HEK293 (cell line): ENCODE measurements at regions not wholly inside any gene's neighbourhood (a gene's known extent, or its start where the extent isn't known, plus 50 kb on each side); places are given as distances from the start of the nearest gene placed in this dataset.

Experiments used
- CTCF ChIA-PET: fragments of 350-600 bp; formaldehyde crosslinking; extraction: SDS; loops from one replicate; lab custom pipeline; 2021; ENCODE audit warnings: antibody characterized with exemption; lab: Yijun Ruan, JAX
- POLR2A ChIA-PET: fragments of 300-600 bp; formaldehyde crosslinking; extraction: SDS; loops from one replicate; lab custom pipeline; 2020; ENCODE audit warnings: antibody characterized with exemption, inconsistent platforms; lab: Yijun Ruan, JAX
- H3K27ac ChIP-seq: fragments of 200-500 bp; sonication (Bioruptor generic); 2 replicates; pipeline ENCODE4 v1.5.1; 2014; ENCODE audit warnings: low read depth, low read length, control low read depth, inconsistent platforms; ENCODE audit errors: extremely low read depth
- H3K36me3 ChIP-seq, 2 experiments: fragments of 200-500 bp in 1 of 2; sonication (Bioruptor generic) in 1 of 2; 1 replicate in 1 of 2; 2 replicates in 1 of 2; pipeline ENCODE4 v1.5.1; 2014 to 2017; ENCODE audit warnings: inconsistent platforms in 2 of 2, low read length in 2 of 2; ENCODE audit not compliant: control insufficient read depth in 2 of 2, insufficient read depth in 1 of 2
- H3K4me1 ChIP-seq: fragments of 200-500 bp; sonication (Bioruptor generic); 2 replicates; pipeline ENCODE4 v1.5.1; 2014; ENCODE audit warnings: mild to moderate bottlenecking, low read length, inconsistent platforms; ENCODE audit not compliant: control insufficient read depth, insufficient read depth
- H3K4me3 ChIP-seq: 2 replicates; pipeline ENCODE4 v1.5.1; 2011; ENCODE audit warnings: low read depth, mild to moderate bottlenecking, control low read depth, low read length, moderate library complexity
- H3K9me3 ChIP-seq: fragments of 200-500 bp; sonication (Bioruptor generic); 2 replicates; pipeline ENCODE4 v1.5.1; 2014; ENCODE audit warnings: low read depth, low read length, inconsistent platforms; ENCODE audit not compliant: control insufficient read depth, insufficient read depth
- BCL11B ChIP-seq: fragments of 450-650 bp; formaldehyde crosslinking; IDR thresholded peaks from 2 replicates; pipeline ENCODE4 v1.5.1; 2016; ENCODE audit warnings: low read depth, missing biosample characterization, missing genetic modification characterization
- FEZF1 ChIP-seq: fragments of 450-650 bp; formaldehyde crosslinking; IDR thresholded peaks from 2 replicates; pipeline ENCODE4 v1.5.1; 2016; ENCODE audit warnings: missing biosample characterization, missing genetic modification characterization
- GLI4 ChIP-seq: fragments of 450-650 bp; formaldehyde crosslinking; IDR thresholded peaks from 2 replicates; pipeline ENCODE4 v1.5.1; 2016; ENCODE audit warnings: missing biosample characterization, missing genetic modification characterization
- GLIS2 ChIP-seq: fragments of 450-650 bp; formaldehyde crosslinking; IDR thresholded peaks from 2 replicates; pipeline ENCODE4 v1.5.1; 2016; ENCODE audit warnings: missing biosample characterization, missing genetic modification characterization
- KLF10 ChIP-seq: fragments of 450-650 bp; IDR thresholded peaks from 2 replicates; pipeline ENCODE4 v1.5.1; 2018; ENCODE audit warnings: missing biosample characterization, mild to moderate bottlenecking, missing genetic modification characterization
- SALL2 ChIP-seq: fragments of 450-650 bp; formaldehyde crosslinking; IDR thresholded peaks from 2 replicates; pipeline ENCODE4 v1.5.0; 2017; ENCODE audit warnings: missing biosample characterization, mild to moderate bottlenecking, missing genetic modification characterization, borderline replicate concordance
- SCRT1 ChIP-seq: fragments of 450-650 bp; formaldehyde crosslinking; IDR thresholded peaks from 2 replicates; pipeline ENCODE4 v1.5.1; 2016; ENCODE audit warnings: missing biosample characterization, missing genetic modification characterization, borderline replicate concordance
- TCF7L2 ChIP-seq: IDR thresholded peaks from 2 replicates; pipeline ENCODE4 v1.6.1; 2011; ENCODE audit warnings: low read depth, mild to moderate bottlenecking, inconsistent platforms, low read length, moderate library complexity, borderline replicate concordance
- TRIM28 ChIP-seq: IDR thresholded peaks from 2 replicates; pipeline ENCODE4 v1.6.1; 2011; ENCODE audit warnings: low read length, control low read depth, borderline replicate concordance
- YY2 ChIP-seq: fragments of 450-650 bp; formaldehyde crosslinking; IDR thresholded peaks from 2 replicates; pipeline ENCODE4 v1.5.1; 2016; ENCODE audit warnings: missing biosample characterization, missing genetic modification characterization
- ZFP41 ChIP-seq: fragments of 450-650 bp; formaldehyde crosslinking; IDR thresholded peaks from 2 replicates; pipeline ENCODE4 v1.5.1; 2016; ENCODE audit warnings: missing biosample characterization, missing genetic modification characterization, borderline replicate concordance
- ZIC2 ChIP-seq: fragments of 450-650 bp; formaldehyde crosslinking; IDR thresholded peaks from 2 replicates; pipeline ENCODE4 v1.5.1; 2016; ENCODE audit warnings: missing biosample characterization, missing genetic modification characterization
- ZNF10 ChIP-seq: fragments of 450-650 bp; formaldehyde crosslinking; IDR thresholded peaks from 2 replicates; pipeline ENCODE4 v1.5.1; 2017; ENCODE audit warnings: missing biosample characterization, missing genetic modification characterization
- ZNF214 ChIP-seq: fragments of 450-650 bp; formaldehyde crosslinking; IDR thresholded peaks from 2 replicates; pipeline ENCODE4 v1.5.1; 2017; ENCODE audit warnings: missing biosample characterization, mild to moderate bottlenecking, missing genetic modification characterization, borderline replicate concordance
- ZNF239 ChIP-seq: fragments of 450-650 bp; formaldehyde crosslinking; IDR thresholded peaks from 2 replicates; pipeline ENCODE4 v1.5.1; 2016; ENCODE audit warnings: missing biosample characterization, missing genetic modification characterization
- ZNF248 ChIP-seq: fragments of 450-650 bp; formaldehyde crosslinking; IDR thresholded peaks from 2 replicates; pipeline ENCODE4 v1.5.1; 2017; ENCODE audit warnings: missing biosample characterization, missing genetic modification characterization
- ZNF274 ChIP-seq, 2 experiments: fragments of 200-500 bp in 1 of 2; fragments of 450-650 bp in 1 of 2; sonication (Bioruptor generic) in 1 of 2; formaldehyde crosslinking in 1 of 2; IDR thresholded peaks; 2 replicates each; pipeline versions ENCODE4 v1.5.1 to v1.6.1; 2014 to 2016; ENCODE audit warnings: borderline replicate concordance in 1 of 2, inconsistent platforms in 1 of 2, low read length in 1 of 2, missing biosample characterization in 1 of 2, missing genetic modification characterization in 1 of 2
- ZNF292 ChIP-seq: fragments of 450-650 bp; formaldehyde crosslinking; IDR thresholded peaks from 2 replicates; pipeline ENCODE4 v1.5.1; 2016; ENCODE audit warnings: low read depth, missing biosample characterization, missing genetic modification characterization, borderline replicate concordance
- ZNF433 ChIP-seq: fragments of 450-650 bp; formaldehyde crosslinking; IDR thresholded peaks from 2 replicates; pipeline ENCODE4 v1.5.1; 2016; ENCODE audit warnings: missing biosample characterization, missing genetic modification characterization, low read depth
- ZNF521 ChIP-seq: fragments of 450-650 bp; formaldehyde crosslinking; IDR thresholded peaks from 2 replicates; pipeline ENCODE4 v1.5.1; 2017; ENCODE audit warnings: missing biosample characterization, mild to moderate bottlenecking, missing genetic modification characterization
- ZNF621 ChIP-seq: fragments of 450-650 bp; formaldehyde crosslinking; IDR thresholded peaks from 2 replicates; pipeline ENCODE4 v1.5.1; 2017; ENCODE audit warnings: missing biosample characterization, missing genetic modification characterization
- ZNF660 ChIP-seq: fragments of 450-650 bp; IDR thresholded peaks from 2 replicates; pipeline ENCODE4 v1.5.1; 2018; ENCODE audit warnings: missing biosample characterization, mild to moderate bottlenecking, missing genetic modification characterization
- ZNF677 ChIP-seq: fragments of 450-650 bp; IDR thresholded peaks from 2 replicates; pipeline ENCODE4 v1.5.0; 2018; ENCODE audit warnings: missing biosample characterization, mild to moderate bottlenecking, missing genetic modification characterization, moderate library complexity
- ZNF830 ChIP-seq: fragments of 450-650 bp; IDR thresholded peaks from 2 replicates; pipeline ENCODE4 v1.5.0; 2018; ENCODE audit warnings: missing biosample characterization, missing genetic modification characterization, low read depth, mild to moderate bottlenecking, moderate library complexity
- TF ChIP-seq, protein P1 (sequence below): fragments of 450-650 bp; formaldehyde crosslinking; IDR thresholded peaks from 2 replicates; pipeline ENCODE4 v1.5.1; 2016; ENCODE audit warnings: missing biosample characterization, missing genetic modification characterization
- TF ChIP-seq, protein P2 (sequence below): fragments of 450-650 bp; formaldehyde crosslinking; IDR thresholded peaks from 2 replicates; pipeline ENCODE4 v1.5.1; 2017; ENCODE audit warnings: missing biosample characterization, missing genetic modification characterization
- TF ChIP-seq, protein P3 (sequence below): fragments of 450-650 bp; formaldehyde crosslinking; IDR thresholded peaks from 2 replicates; pipeline ENCODE4 v1.5.1; 2016; ENCODE audit warnings: missing biosample characterization, missing genetic modification characterization
- TF ChIP-seq, protein P4 (sequence below): fragments of 450-650 bp; formaldehyde crosslinking; IDR thresholded peaks from 2 replicates; pipeline ENCODE4 v1.5.1; 2016; ENCODE audit warnings: missing biosample characterization, missing genetic modification characterization
- TF ChIP-seq, protein P5 (sequence below): fragments of 450-650 bp; formaldehyde crosslinking; IDR thresholded peaks from 2 replicates; pipeline ENCODE4 v1.5.1; 2017; ENCODE audit warnings: missing biosample characterization, missing genetic modification characterization

DNA sequence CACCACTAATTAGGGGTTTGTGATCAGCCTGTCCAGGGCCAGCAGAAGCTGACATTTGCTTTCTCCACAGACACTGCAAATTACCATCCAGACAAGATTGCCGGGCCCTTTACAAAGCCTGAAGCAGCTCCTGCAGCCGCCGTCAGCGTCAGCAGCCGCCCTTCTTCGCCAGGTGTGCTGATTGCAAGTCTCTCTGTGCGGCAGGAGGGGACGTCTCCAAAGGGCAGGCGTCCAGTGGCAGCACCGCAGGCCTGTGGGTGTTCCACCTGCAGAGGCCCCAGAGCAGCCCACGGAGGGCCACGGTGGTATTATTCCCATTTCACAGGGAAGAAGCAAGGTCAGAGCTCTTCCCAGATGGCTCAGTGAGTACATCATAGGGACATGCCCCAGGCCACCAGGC, 108.0 kb upstream of the PPP1R26 start:
- CTCF ChIA-PET = interaction anchor here (0.6 to 2.0 kb wide), 3 partner anchors 41 to 479 kb away, joined by 3 to 9 read pairs (median 3); no protein-coding TSS in a partner anchor
- Histone ChIP-seq H3K4me3 (no peak overlapping the region), H3K9me3 (no peaks in the 10 kb centered on the region), H3K36me3 (no peaks in the 10 kb centered on the region), H3K27ac (no peak overlapping the region), H3K4me1 (no peaks in the 10 kb centered on the region)
- no peak for TF ChIP-seq ZNF830 (tag by site-specific recombination)
- no peak for TF ChIP-seq TCF7L2
- TF ChIP-seq FEZF1 = no peak
- TF ChIP-seq, protein P1, sequence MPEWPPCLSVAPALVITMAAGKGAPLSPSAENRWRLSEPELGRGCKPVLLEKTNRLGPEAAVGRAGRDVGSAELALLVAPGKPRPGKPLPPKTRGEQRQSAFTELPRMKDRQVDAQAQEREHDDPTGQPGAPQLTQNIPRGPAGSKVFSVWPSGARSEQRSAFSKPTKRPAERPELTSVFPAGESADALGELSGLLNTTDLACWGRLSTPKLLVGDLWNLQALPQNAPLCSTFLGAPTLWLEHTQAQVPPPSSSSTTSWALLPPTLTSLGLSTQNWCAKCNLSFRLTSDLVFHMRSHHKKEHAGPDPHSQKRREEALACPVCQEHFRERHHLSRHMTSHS (tag by site-specific recombination) = no peak
- no peak for TF ChIP-seq ZNF433
- no peak for TF ChIP-seq ZNF292
- no peak for TF ChIP-seq ZNF274 (IDR thresholded peaks at IDR 0.05; ENCODE audit: low read length)
- no peak for TF ChIP-seq ZNF274 (tag by site-specific recombination; IDR thresholded peaks at IDR 0.05; ENCODE audit: borderline replicate concordance)
- no peak for TF ChIP-seq ZNF621
- TF ChIP-seq ZFP41 = no peak
- TF ChIP-seq, protein P2, sequence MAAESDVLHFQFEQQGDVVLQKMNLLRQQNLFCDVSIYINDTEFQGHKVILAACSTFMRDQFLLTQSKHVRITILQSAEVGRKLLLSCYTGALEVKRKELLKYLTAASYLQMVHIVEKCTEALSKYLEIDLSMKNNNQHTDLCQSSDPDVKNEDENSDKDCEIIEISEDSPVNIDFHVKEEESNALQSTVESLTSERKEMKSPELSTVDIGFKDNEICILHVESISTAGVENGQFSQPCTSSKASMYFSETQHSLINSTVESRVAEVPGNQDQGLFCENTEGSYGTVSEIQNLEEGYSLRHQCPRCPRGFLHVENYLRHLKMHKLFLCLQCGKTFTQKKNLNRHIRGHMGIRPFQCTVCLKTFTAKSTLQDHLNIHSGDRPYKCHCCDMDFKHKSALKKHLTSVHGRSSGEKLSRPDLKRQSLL (tag by site-specific recombination) = no peak
- TF ChIP-seq GLI4 (tag by site-specific recombination) = no peak
- no peak for TF ChIP-seq SCRT1 (tag by site-specific recombination)
- no peak for TF ChIP-seq ZIC2 (tag by site-specific recombination)
- TF ChIP-seq, protein P3, sequence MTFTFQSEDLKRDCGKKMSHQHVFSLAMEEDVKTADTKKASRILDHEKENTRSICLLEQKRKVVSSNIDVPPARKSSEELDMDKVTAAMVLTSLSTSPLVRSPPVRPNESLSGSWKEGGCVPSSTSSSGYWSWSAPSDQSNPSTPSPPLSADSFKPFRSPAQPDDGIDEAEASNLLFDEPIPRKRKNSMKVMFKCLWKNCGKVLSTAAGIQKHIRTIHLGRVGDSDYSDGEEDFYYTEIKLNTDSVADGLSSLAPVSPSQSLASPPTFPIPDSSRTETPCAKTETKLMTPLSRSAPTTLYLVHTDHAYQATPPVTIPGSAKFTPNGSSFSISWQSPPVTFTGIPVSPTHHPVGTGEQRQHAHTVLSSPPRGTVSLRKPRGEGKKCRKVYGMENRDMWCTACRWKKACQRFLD (tag by site-specific recombination) = no peak
- no peak for TF ChIP-seq ZNF248 (tag by site-specific recombination)
- TF ChIP-seq ZNF521 = no peak
- POLR2A ChIA-PET = no interaction called here

DNA sequence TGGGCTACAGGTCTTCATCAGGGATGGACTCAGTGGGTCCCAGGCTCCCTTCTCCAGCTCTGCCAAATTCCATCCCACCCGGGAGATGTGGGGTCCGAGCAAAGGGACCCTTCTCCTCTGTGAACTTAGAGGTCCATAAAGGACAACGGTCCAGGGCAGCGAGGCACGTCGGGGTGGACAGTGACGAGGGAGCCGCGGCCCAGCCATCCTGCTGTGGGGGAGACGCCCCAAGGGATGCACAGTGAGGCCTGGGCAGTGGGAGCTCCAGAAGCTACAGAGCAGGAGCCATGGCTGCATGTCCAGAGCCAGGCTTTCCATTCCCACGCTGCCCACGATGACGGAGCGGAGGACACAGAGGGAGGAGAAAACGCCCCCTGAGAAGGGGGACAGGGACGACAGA, 107.5 kb upstream of the PPP1R26 start:
- POLR2A ChIA-PET = no interaction called here
- CTCF ChIA-PET = interaction anchor here (2.0 kb wide), 1 partner anchor 40 kb away, joined by 9 read pairs; no protein-coding TSS in a partner anchor
- Histone ChIP-seq H3K9me3 (no peaks in the 10 kb centered on the region), H3K36me3 (no peaks in the 10 kb centered on the region), H3K27ac (no peak overlapping the region), H3K4me1 (no peaks in the 10 kb centered on the region), H3K4me3 (no peak overlapping the region)
- TF ChIP-seq ZNF660 = no peak
- TF ChIP-seq ZNF677 = no peak
- no peak for TF ChIP-seq GLIS2 (tag by site-specific recombination)
- no peak for TF ChIP-seq YY2
- no peak for TF ChIP-seq ZNF214
- TF ChIP-seq, protein P4, sequence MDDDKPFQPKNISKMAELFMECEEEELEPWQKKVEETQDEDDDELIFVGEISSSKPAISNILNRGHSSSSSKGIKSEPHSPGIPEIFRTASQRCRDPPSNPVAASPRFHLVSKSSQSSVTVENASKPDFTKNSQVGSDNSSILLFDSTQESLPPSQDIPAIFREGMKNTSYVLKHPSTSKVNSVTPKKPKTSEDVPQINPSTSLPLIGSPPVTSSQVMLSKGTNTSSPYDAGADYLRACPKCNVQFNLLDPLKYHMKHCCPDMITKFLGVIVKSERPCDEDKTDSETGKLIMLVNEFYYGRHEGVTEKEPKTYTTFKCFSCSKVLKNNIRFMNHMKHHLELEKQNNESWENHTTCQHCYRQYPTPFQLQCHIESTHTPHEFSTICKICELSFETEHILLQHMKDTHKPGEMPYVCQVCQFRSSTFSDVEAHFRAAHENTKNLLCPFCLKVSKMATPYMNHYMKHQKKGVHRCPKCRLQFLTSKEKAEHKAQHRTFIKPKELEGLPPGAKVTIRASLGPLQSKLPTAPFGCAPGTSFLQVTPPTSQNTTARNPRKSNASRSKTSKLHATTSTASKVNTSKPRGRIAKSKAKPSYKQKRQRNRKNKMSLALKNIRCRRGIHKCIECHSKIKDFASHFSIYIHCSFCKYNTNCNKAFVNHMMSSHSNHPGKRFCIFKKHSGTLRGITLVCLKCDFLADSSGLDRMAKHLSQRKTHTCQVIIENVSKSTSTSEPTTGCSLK (tag by site-specific recombination) = no peak
- TF ChIP-seq, protein P5, sequence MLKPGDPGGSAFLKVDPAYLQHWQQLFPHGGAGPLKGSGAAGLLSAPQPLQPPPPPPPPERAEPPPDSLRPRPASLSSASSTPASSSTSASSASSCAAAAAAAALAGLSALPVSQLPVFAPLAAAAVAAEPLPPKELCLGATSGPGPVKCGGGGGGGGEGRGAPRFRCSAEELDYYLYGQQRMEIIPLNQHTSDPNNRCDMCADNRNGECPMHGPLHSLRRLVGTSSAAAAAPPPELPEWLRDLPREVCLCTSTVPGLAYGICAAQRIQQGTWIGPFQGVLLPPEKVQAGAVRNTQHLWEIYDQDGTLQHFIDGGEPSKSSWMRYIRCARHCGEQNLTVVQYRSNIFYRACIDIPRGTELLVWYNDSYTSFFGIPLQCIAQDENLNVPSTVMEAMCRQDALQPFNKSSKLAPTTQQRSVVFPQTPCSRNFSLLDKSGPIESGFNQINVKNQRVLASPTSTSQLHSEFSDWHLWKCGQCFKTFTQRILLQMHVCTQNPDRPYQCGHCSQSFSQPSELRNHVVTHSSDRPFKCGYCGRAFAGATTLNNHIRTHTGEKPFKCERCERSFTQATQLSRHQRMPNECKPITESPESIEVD = no peak
- TF ChIP-seq BCL11B (tag by site-specific recombination) = no peak
- no peak for TF ChIP-seq SALL2 (tag by site-specific recombination)
- TF ChIP-seq ZNF239 (tag by site-specific recombination) = no peak
- no peak for TF ChIP-seq TRIM28
- no peak for TF ChIP-seq KLF10 (tag by site-specific recombination)
- TF ChIP-seq ZNF10 (tag by site-specific recombination) = no peak
